GM19455 (cell line): ENCODE measurements at regions not wholly inside any gene's neighbourhood (a gene's known extent, or its start where the extent isn't known, plus 50 kb on each side); places are given as distances from the start of the nearest gene placed in this dataset.
"Not testable (repeated sequence)": the region's sequence is repeated elsewhere in the genome, so short reads cannot be mapped to it uniquely, and the experiment has no call there.

ENCODE experiments used
- ATAC-seq: cut with Tn5 transposase; IDR thresholded peaks from one replicate; pipeline ENCODE4 v1.9.1; 2021; ENCODE audit not compliant: unreplicated experiment

GRCh38 chr6:113354204-113354895 is 502.8 kb upstream of the MARCKS start:
- ATAC-seq, result no peak

DNA sequence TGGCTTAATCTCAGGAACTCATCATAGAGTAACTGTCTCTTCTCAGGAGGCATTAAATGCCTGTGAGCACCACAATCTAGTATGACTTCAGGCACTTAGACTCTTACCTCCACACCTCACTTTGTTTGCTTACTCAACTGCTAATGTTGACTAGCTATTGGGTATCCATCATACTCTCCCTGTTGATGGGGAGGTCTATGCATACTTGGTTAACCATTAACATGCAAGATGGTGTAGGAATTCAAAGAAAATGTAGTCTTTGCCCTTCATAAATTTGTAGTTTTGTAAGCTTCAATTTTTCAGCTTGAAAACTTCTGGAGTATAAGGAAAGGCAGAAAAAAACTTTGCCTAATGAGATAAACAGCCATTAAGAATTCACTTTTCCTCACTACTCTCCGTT is 501.0 kb upstream of the MARCKS start:
- no peak for ATAC-seq

GRCh38 chr6:113357041-113357440 is 500.1 kb upstream of the MARCKS start:
- ATAC-seq, result no peak

GRCh38 chr6:113358063-113358583 is 499.0 kb upstream of the MARCKS start:
- no peak for ATAC-seq

DNA sequence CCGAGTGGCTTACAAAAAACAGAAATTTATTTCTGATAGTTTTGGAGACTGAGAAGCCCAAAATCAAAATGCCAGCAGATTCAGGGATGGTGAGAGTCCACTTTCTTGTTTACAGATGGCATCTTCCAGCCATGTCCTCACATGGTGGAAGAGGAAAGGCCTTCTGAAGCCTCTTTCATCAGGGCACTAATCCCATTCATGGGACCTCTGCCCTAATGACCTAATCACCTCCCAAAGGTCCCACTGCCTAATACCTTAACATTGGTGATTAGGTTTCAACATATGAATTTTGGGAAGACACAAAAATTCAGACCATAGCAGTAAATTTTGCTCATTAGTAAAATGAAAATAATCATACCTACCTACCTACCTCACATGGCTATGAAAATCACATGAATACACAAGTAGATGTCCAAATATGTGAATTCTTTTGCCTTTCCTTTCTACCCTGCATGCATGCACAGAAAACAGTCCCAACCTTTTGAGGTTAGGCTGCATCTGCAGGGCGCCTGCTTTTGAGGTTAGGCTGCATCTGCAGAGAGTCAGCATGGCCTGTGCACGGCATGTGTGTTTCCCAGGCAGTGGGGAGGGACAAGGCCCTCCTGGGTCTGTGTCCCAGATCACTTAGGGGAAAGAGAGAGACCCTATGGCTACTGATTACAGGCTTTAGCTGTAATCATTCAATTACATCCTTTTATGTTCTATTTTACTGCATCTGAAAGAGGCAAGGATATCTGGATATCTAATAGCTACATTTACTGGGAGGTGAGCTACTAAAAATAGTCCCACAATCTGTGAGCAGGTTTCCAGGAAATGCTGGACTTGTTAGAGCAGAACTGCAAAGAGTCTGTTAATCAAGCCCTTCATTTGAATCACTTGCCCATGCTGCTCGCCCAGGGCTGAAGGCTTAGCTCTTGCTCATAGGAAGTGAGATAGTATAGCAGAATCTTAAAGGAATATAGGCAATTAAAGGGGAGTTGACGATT is 497.7 kb upstream of the MARCKS start:
- ATAC-seq, result no peak

- no peak for ATAC-seq
These were observed 496.0 kb upstream of the MARCKS start for GRCh38 chr6:113361014-113361645.

- ATAC-seq, result no peak
These were observed 494.7 kb upstream of the MARCKS start for GRCh38 chr6:113362301-113363047.

DNA sequence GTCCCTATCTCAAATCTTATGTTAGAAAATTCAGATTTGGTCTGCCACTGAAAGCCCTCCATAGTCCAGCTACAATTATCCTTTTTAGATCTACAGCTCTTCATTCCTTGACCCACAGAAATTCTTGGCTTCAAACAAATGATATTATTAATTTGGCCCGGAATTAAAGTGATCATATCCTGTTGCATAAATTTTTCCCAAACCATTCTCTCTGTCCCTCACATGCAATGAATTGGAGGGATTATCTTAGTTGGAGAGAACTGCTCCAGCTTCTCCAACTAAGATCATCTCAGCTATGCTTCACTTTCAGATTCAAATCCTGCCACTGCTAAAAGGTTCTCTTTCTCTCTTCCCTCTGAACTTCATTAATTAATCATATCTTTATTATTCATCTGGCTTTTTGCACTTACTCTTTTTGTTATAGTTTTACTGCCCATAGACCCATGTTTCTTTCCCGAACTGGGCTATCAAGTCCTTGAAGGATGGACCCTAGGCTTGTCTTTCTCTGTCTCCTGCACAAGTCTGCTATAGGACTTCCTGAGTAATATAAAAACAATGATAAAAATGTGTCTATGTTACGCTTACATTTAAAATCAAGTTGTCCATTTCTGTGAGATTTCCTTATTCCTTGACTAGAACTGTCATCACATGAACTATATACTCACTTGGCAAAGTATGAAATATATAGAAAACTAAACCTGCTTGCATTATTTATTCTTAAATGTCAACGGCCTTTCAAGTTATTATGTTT is 493.9 kb upstream of the MARCKS start:
- ATAC-seq, result no peak

DNA sequence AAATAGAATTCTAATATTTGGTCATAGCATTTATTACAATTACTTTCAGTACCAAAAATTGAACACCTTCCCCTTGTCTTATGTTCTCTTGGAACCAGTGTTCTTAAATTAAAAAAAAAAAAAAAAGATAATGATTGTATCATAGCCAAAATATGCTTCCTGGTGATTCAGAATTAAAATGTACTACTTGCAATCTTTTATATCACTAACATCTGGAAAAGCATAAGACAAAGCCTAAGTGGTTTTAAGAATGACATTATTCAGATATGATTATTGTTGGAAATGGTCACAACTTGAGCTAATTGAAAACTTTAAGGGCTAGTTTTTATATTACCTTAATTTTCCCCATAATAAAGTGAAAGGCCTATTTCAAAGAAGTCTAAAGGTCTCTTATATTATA is 493.3 kb upstream of the MARCKS start:
- no peak for ATAC-seq

GRCh38 chr6:113364766-113365165 is 492.4 kb upstream of the MARCKS start:
- no peak for ATAC-seq

DNA sequence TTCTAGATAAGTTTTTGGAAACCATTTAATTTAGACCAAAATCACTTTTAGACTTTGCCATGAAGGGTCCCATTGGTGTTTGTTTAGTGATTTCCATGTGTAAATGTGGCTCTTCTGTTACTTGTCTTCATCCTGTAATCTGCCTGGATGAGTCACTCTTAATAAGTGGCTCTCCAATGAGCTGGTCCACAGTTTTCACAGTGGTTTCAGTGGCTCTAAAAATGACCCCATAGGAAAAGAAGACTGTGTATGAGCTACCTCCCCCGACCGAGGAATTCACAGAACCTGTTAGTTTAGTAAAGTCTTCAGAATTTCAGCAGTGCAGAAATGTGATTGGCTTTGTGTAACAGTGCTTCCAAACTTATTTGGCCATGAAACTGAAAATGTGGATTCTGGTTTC is 492.0 kb upstream of the MARCKS start:
- no peak for ATAC-seq

GRCh38 chr6:113366505-113366904 is 490.6 kb upstream of the MARCKS start:
- no peak for ATAC-seq

GRCh38 chr6:113370508-113371502 is 486.3 kb upstream of the MARCKS start:
- no peak for ATAC-seq

- ATAC-seq, result not testable (repeated sequence)
These were observed 481.7 kb upstream of the MARCKS start for GRCh38 chr6:113375466-113375865.

GRCh38 chr6:113375950-113376846 is 480.9 kb upstream of the MARCKS start:
- no peak for ATAC-seq

DNA sequence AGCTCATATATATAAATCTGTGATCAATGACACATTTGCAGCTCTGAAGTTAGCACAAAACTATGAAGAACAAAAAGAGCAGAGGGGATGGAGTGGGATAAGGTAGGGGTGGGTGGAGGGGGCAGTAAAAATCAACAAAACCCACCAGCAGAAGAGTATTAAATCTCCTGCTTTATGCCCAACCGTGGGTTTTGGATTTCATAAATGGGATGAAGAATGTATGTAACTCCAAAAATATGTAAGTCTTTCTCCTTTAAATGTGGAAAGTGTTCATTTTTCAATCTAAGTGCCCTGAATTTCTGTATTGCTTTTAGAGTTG is 480.3 kb upstream of the MARCKS start:
- ATAC-seq, result no peak

DNA sequence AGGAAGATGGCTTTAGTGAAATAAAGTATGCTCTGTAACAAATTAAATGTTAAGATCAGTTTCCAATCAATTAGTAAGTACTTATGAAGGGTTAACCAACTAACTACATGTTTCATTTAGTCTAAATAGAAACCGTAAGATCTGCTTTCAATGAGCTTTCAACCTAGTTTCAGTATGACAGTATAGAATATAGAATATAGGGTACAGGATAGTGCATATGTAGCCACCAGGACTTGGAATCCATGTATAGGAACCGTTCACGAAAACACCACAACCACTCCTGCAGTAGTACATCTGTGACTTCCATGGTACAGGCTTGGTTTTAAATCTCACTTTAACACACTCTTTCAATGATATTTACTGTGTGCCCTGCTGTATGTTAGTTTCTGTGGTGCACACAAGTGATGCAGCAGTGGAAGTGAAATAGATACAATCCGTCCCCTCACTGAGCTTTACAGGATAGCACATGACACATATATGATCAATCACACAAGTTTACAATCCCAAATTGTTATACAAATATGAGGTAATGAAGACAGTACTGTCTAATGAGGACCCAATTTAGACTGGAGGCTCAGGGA is 479.7 kb upstream of the MARCKS start:
- ATAC-seq, result peak; percentile 74

- no peak for ATAC-seq
These were observed 476.6 kb upstream of the MARCKS start for GRCh38 chr6:113380591-113380990.
